ENCODE measurements at regions not wholly inside any gene's neighbourhood (a gene's known extent, or its start where the extent isn't known, plus 50 kb on each side); places are given as distances from the start of the nearest gene placed in this dataset.
"Not testable (repeated sequence)": the region's sequence is repeated elsewhere in the genome, so short reads cannot be mapped to it uniquely, and the experiment has no call there.

DNA sequence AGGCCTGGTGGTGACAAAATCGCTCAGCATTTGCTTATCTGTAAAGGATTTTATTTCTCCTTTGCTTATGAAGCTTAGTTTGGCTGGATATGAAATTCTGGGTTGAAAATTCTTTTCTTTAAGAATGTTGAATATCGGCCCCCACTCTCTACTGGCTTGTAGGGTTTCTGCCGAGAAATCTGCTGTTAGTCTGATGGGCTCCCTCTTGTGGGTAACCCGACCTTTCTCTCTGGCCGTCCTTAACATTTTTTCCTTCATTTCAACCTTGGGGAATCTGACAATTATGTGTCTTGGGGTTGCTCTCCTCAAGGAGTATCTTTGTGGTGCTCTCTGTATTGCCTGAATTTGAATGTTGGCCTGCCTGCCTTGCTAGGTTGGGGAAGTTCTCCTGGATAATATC, 65.3 kb upstream of the TP53I11 start:
- TF ChIP-seq, protein P1, sequence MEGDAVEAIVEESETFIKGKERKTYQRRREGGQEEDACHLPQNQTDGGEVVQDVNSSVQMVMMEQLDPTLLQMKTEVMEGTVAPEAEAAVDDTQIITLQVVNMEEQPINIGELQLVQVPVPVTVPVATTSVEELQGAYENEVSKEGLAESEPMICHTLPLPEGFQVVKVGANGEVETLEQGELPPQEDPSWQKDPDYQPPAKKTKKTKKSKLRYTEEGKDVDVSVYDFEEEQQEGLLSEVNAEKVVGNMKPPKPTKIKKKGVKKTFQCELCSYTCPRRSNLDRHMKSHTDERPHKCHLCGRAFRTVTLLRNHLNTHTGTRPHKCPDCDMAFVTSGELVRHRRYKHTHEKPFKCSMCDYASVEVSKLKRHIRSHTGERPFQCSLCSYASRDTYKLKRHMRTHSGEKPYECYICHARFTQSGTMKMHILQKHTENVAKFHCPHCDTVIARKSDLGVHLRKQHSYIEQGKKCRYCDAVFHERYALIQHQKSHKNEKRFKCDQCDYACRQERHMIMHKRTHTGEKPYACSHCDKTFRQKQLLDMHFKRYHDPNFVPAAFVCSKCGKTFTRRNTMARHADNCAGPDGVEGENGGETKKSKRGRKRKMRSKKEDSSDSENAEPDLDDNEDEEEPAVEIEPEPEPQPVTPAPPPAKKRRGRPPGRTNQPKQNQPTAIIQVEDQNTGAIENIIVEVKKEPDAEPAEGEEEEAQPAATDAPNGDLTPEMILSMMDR (IDR thresholded peaks at IDR 0.05 in 4 of 5, conservative IDR thresholded peaks at IDR 0.05 in 1 of 5) = not testable (repeated sequence)
- TF ChIP-seq POLR2A (IDR thresholded peaks at IDR 0.05) = not testable (repeated sequence)
